Tibial artery (tissue), 4 donors: ENCODE measurements at regions not wholly inside any gene's neighbourhood (a gene's known extent, or its start where the extent isn't known, plus 50 kb on each side); places are given as distances from the start of the nearest gene placed in this dataset.

ENCODE experiments used
- DNase-seq, 2 donors: peaks; one replicate each; pipeline ENCODE4 v3.0.0-alpha.2; 2019
- H3K27ac ChIP-seq, 2 donors: fragments of 200-600 bp; sonication (generic) in 1 of 2; 1 replicate in 1 of 2; 2 replicates in 1 of 2; pipeline ENCODE4 v1.5.1; 2018 to 2019; ENCODE audit warnings: mild to moderate bottlenecking in 1 of 2
- H3K27me3 ChIP-seq, 2 donors: fragments of 200-600 bp; sonication (generic) in 1 of 2; one replicate each; pipeline versions ENCODE4 v1.5.1 to v1.6.0; 2016 to 2019
- H3K36me3 ChIP-seq, 3 donors: fragments of 200-600 bp; sonication (generic) in 2 of 3; one replicate each; pipeline ENCODE4 v1.5.1; 2016 to 2019; ENCODE audit warnings: mild to moderate bottlenecking in 2 of 3
- H3K4me1 ChIP-seq, 4 donors: fragments of 200-600 bp; sonication (generic) in 2 of 4; 1 replicate in 3 of 4; 2 replicates in 1 of 4; pipeline ENCODE4 v1.5.1; 2016 to 2019
- H3K4me3 ChIP-seq, 2 donors: fragments of 200-600 bp; sonication (generic) in 1 of 2; 1 replicate in 1 of 2; 2 replicates in 1 of 2; pipeline ENCODE4 v1.5.1; 2018 to 2019; ENCODE audit warnings: mild to moderate bottlenecking in 2 of 2
- H3K9me3 ChIP-seq, 3 donors: fragments of 200-600 bp; sonication (generic) in 1 of 3; one replicate each; pipeline ENCODE4 v1.5.1; 2016 to 2019
- intact Hi-C: fragments of 100-400 bp; cut with DNase I; formaldehyde crosslinking; loops from one replicate; pipeline ENCODE4 v1.15.0; 2023; ENCODE audit warnings: low total_unique reads
- TF ChIP-seq, protein P1 (sequence below), 2 experiments: fragments of 200-600 bp in 1 of 2; fragments of 450-650 bp in 1 of 2; IDR thresholded peaks; one replicate each; pipeline ENCODE4 v1.5.1; 2017 to 2019; ENCODE audit warnings: antibody characterized with exemption in 2 of 2, mild to moderate bottlenecking in 1 of 2, moderate library complexity in 1 of 2

DNA sequence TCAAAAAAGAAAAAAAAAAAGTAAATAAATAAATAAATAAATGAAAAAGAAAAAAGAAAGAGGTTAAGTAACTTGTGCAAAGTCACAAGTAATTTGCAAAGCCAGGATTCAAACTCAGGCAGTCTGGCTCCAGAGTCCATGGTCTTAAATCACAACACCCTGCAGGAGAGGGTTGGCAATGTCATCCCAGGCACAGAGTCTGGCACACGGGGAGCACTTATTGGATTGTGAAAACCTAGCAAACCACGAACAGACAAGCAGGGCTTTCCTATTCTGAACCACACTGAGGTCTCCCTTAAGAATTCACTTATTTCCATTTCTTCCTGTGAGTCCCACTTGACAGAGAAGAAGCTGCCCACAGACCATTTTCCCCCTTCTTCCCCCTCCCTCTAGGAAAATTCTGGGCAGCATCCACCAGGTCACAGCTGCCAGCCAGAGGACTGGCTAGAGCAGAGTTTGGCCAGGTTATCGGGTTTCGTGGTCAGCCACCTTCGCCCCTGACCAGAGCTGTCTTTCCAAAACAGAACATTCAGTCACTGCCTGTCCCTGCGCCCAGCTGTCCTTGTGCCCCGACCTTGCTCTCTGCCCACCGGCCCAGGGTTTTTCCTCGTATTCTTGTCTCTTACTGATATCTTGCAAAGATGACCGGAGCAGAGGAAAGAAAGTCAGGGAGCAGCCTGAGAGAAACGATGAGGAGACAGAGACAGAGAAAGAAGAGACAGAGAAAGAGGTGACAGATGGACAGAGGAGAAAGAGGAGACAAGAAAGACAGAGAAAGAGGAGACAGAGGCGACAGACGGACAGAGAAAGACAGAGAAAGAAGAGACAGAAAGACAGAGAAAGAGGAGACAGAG, 106.4 kb upstream of the PTPN1 start:
- intact Hi-C loops = no loop called here
- H3K27ac ChIP-seq = peak overlapping the region; percentile 87 to 96
- peak; percentile 77 to 90 for DNase-seq
- H3K36me3 ChIP-seq = no peaks in the 10 kb centered on the region
- TF ChIP-seq, protein P1, sequence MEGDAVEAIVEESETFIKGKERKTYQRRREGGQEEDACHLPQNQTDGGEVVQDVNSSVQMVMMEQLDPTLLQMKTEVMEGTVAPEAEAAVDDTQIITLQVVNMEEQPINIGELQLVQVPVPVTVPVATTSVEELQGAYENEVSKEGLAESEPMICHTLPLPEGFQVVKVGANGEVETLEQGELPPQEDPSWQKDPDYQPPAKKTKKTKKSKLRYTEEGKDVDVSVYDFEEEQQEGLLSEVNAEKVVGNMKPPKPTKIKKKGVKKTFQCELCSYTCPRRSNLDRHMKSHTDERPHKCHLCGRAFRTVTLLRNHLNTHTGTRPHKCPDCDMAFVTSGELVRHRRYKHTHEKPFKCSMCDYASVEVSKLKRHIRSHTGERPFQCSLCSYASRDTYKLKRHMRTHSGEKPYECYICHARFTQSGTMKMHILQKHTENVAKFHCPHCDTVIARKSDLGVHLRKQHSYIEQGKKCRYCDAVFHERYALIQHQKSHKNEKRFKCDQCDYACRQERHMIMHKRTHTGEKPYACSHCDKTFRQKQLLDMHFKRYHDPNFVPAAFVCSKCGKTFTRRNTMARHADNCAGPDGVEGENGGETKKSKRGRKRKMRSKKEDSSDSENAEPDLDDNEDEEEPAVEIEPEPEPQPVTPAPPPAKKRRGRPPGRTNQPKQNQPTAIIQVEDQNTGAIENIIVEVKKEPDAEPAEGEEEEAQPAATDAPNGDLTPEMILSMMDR (IDR thresholded peaks at IDR 0.05) = peak in 1 of 2 experiments; percentile 23
- H3K4me3 ChIP-seq = no peak overlapping the region
- H3K9me3 ChIP-seq = no peaks in the 10 kb centered on the region
- no peaks in the 10 kb centered on the region for H3K27me3 ChIP-seq
- peaks cover 0 to 93% (median 57%) of the 10 kb centered on the region in 4 donors for H3K4me1 ChIP-seq

DNA sequence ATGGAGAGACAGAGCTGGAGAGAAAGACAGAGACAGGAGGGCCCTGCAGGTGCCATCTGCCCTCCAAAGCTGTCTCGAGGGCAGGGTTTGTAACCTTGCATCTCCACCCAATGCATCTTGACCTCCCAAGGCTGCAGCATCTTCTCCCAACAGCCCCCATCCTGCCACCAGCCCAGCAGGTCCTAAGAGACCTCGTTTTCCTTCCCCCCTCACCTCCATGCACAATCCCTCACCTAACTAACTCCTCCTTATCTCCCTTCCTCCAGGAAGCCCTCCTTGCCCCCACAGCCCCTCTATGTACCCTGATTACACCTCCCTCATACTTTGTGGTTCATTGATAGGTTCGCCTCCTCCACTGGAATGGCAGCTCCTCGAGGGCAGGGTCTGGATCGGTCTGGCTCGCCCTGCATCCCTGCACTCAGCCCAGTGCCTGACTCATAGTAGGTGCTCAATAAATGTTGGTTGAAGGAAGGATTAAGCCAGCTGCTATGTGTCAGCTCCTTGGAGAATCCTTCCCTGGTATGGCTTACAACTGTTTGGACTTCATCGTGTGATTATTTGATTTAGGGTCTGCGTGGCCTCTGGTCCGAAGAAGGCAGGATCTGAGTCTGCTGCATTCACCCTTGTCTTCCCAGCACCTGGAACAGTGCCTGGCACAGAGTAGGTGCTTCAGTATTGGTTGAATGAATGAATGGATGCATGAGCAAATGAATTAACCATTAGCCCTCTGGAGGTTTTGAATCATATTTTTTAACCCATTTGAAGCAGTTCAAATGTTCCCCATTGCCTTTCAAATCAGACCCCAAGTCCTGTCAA, 105.6 kb upstream of the PTPN1 start:
- no peak for DNase-seq
- H3K9me3 ChIP-seq = no peaks in the 10 kb centered on the region
- no peaks in the 10 kb centered on the region for H3K36me3 ChIP-seq
- TF ChIP-seq, protein P1 (IDR thresholded peaks at IDR 0.05) = no peak
- peaks cover 0 to 91% (median 51%) of the 10 kb centered on the region in 4 donors for H3K4me1 ChIP-seq
- no peak overlapping the region for H3K4me3 ChIP-seq
- H3K27ac ChIP-seq = peak overlapping the region; percentile 87 to 96
- intact Hi-C loops = no loop called here
- no peaks in the 10 kb centered on the region for H3K27me3 ChIP-seq

DNA sequence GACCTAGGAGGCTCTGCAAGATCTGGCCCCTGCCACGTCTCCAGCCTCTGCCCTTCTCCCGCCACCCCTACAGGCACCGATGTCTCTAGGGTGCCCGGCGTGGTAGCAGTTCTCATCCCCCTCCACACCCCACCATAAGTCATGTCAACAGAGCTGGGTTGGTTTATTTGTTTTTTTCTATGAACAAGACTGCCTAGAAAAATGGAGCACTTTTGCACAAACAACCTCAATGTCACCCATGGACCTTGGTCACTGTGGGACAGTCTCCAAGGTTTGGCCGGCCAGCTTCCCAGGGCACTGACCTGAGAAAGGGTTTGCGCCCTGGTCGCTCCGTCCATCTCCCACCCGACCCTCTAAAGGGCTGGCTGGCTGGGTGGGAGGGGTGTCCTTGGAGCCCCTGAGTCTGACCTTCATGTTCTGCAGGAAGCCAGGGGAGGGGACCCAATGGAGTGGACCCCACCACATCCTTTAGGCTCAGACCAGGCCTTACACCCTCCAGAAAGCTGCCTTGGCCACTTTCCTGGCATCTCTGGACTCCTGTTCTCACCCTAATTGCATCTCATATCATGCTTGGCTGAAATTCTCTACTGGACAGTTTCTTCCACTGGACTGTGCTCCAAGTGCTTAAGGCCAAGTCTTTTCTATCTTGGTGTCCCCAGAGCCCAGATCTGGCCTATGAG, 104.8 kb upstream of the PTPN1 start:
- intact Hi-C loops = no loop called here
- Histone ChIP-seq H3K4me1 (peaks cover 0 to 90% (median 45%) of the 10 kb centered on the region in 4 donors), H3K4me3 (no peak overlapping the region), H3K36me3 (no peaks in the 10 kb centered on the region), H3K9me3 (no peaks in the 10 kb centered on the region), H3K27me3 (no peaks in the 10 kb centered on the region), H3K27ac (peak overlapping the region; percentile 87 to 96)
- TF ChIP-seq, protein P1 (IDR thresholded peaks at IDR 0.05) = no peak
- DNase-seq = peak in 1 of 2 donors; percentile 47

DNA sequence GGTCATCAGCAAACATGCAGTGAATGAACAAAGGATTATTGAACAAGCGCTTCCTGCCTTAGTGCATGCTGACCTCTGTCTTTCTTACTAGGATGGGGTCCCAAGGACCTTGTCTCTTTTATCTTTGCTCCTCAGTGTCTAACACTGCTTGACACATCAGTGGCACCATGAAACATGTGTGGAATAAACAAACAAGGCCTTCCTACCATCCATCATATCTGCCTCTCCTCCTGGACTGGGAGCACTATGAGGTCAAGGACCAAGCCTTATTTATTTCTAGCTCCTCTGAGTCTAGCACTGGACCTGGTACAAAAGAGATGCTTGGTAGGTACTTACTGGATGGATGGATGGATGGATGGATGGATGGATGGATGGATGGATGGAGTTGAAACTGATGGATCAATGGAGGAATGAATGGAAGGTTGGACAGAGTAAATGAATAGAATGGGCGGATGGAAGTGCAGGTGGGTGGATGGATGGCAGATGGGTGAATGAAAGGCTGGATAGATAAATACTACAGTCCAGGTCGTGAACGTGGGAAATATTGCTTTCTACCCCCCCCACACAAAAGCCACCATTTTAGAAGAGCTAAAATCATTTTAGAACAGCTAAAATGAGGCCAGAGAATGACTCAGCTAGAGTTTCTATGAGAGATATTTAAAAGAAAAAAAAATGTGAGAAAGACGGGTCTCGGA, 104.1 kb upstream of the PTPN1 start:
- no peaks in the 10 kb centered on the region for H3K36me3 ChIP-seq
- H3K4me1 ChIP-seq = peaks cover 0 to 83% (median 40%) of the 10 kb centered on the region in 4 donors
- TF ChIP-seq, protein P1 (IDR thresholded peaks at IDR 0.05) = no peak
- DNase-seq = no peak
- no peaks in the 10 kb centered on the region for H3K27me3 ChIP-seq
- peak overlapping the region; percentile 87 to 96 for H3K27ac ChIP-seq
- intact Hi-C loops = no loop called here
- no peaks in the 10 kb centered on the region for H3K9me3 ChIP-seq
- no peak overlapping the region for H3K4me3 ChIP-seq

DNA sequence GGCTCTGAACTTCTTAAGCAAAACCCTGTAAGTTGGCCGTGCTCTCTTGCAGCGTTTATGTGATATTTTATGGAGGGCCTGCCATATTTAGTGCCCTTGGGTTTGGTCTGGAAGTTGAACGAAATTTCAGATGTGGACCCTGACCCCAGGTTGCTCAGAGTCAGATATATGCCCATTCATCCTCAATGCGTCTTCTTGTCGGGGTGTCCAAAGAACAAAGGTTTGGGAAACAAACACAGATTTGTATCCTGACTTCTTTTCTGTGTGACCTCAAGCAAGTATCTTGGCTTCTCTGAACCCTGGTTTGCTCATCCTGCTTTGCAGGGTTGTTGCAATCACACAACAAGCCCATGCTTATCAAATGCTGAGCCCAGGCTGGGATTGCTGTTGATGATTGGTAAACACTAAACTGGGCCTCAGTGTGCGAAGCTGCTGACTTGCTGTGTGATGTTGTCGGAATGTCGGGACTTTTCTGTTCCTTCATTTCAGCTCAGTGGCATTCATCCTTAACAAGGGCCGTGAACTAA, 103.5 kb upstream of the PTPN1 start:
- no peaks in the 10 kb centered on the region for H3K9me3 ChIP-seq
- intact Hi-C loops = no loop called here
- H3K4me3 ChIP-seq = no peak overlapping the region
- no peaks in the 10 kb centered on the region for H3K27me3 ChIP-seq
- peaks cover 0 to 77% (median 39%) of the 10 kb centered on the region in 4 donors for H3K4me1 ChIP-seq
- peak overlapping the region; percentile 87 to 96 for H3K27ac ChIP-seq
- no peaks in the 10 kb centered on the region for H3K36me3 ChIP-seq
- TF ChIP-seq, protein P1 (IDR thresholded peaks at IDR 0.05) = no peak
- no peak for DNase-seq
